HEK293 (cell line): ENCODE measurements at regions not wholly inside any gene's neighbourhood (a gene's known extent, or its start where the extent isn't known, plus 50 kb on each side); places are given as distances from the start of the nearest gene placed in this dataset.

Source experiments
- CTCF ChIA-PET: fragments of 350-600 bp; formaldehyde crosslinking; extraction: SDS; loops from one replicate; lab custom pipeline; 2021; ENCODE audit warnings: antibody characterized with exemption; lab: Yijun Ruan, JAX
- POLR2A ChIA-PET: fragments of 300-600 bp; formaldehyde crosslinking; extraction: SDS; loops from one replicate; lab custom pipeline; 2020; ENCODE audit warnings: antibody characterized with exemption, inconsistent platforms; lab: Yijun Ruan, JAX
- H3K27ac ChIP-seq: fragments of 200-500 bp; sonication (Bioruptor generic); 2 replicates; pipeline ENCODE4 v1.5.1; 2014; ENCODE audit warnings: low read depth, low read length, control low read depth, inconsistent platforms; ENCODE audit errors: extremely low read depth
- H3K36me3 ChIP-seq, 2 experiments: fragments of 200-500 bp in 1 of 2; sonication (Bioruptor generic) in 1 of 2; 1 replicate in 1 of 2; 2 replicates in 1 of 2; pipeline ENCODE4 v1.5.1; 2014 to 2017; ENCODE audit warnings: inconsistent platforms in 2 of 2, low read length in 2 of 2; ENCODE audit not compliant: control insufficient read depth in 2 of 2, insufficient read depth in 1 of 2
- H3K4me1 ChIP-seq: fragments of 200-500 bp; sonication (Bioruptor generic); 2 replicates; pipeline ENCODE4 v1.5.1; 2014; ENCODE audit warnings: mild to moderate bottlenecking, low read length, inconsistent platforms; ENCODE audit not compliant: control insufficient read depth, insufficient read depth
- H3K4me3 ChIP-seq: 2 replicates; pipeline ENCODE4 v1.5.1; 2011; ENCODE audit warnings: low read depth, mild to moderate bottlenecking, control low read depth, low read length, moderate library complexity
- H3K9me3 ChIP-seq: fragments of 200-500 bp; sonication (Bioruptor generic); 2 replicates; pipeline ENCODE4 v1.5.1; 2014; ENCODE audit warnings: low read depth, low read length, inconsistent platforms; ENCODE audit not compliant: control insufficient read depth, insufficient read depth
- GFI1B ChIP-seq: fragments of 450-650 bp; formaldehyde crosslinking; IDR thresholded peaks from 2 replicates; pipeline ENCODE4 v1.5.1; 2016; ENCODE audit warnings: missing biosample characterization, missing genetic modification characterization
- IKZF3 ChIP-seq: fragments of 450-650 bp; IDR thresholded peaks from 2 replicates; pipeline ENCODE4 v1.5.0; 2018; ENCODE audit warnings: missing biosample characterization, mild to moderate bottlenecking, missing genetic modification characterization, moderate library complexity
- REPIN1 ChIP-seq: fragments of 450-650 bp; formaldehyde crosslinking; IDR thresholded peaks from 2 replicates; pipeline ENCODE4 v1.5.1; 2017; ENCODE audit warnings: missing biosample characterization, missing genetic modification characterization, low read depth
- REST ChIP-seq: fragments of 450-650 bp; formaldehyde crosslinking; IDR thresholded peaks from 2 replicates; pipeline ENCODE4 v1.5.1; 2016; ENCODE audit warnings: missing biosample characterization, missing genetic modification characterization
- SETDB1 ChIP-seq: IDR thresholded peaks from one replicate; pipeline ENCODE4 v1.6.1; 2017; ENCODE audit warnings: mild to moderate bottlenecking, low read length, moderate library complexity, mixed read lengths; ENCODE audit not compliant: insufficient read length
- ZNF155 ChIP-seq: fragments of 450-650 bp; formaldehyde crosslinking; IDR thresholded peaks from 2 replicates; pipeline ENCODE4 v1.5.1; 2016; ENCODE audit warnings: missing biosample characterization, missing genetic modification characterization
- ZNF394 ChIP-seq: fragments of 450-650 bp; formaldehyde crosslinking; IDR thresholded peaks from 2 replicates; pipeline ENCODE4 v1.5.1; 2016; ENCODE audit warnings: missing biosample characterization, missing genetic modification characterization, mild to moderate bottlenecking, moderate library complexity, borderline replicate concordance
- ZNF488 ChIP-seq: fragments of 450-650 bp; formaldehyde crosslinking; IDR thresholded peaks from 2 replicates; pipeline ENCODE4 v1.5.1; 2016; ENCODE audit warnings: missing biosample characterization, missing genetic modification characterization
- ZNF529 ChIP-seq: fragments of 450-650 bp; formaldehyde crosslinking; IDR thresholded peaks from 2 replicates; pipeline ENCODE4 v1.5.1; 2017; ENCODE audit warnings: missing genetic modification characterization, missing biosample characterization; ENCODE audit not compliant: insufficient replicate concordance
- ZNF544 ChIP-seq: fragments of 450-650 bp; formaldehyde crosslinking; IDR thresholded peaks from 2 replicates; pipeline ENCODE4 v1.5.0; 2017; ENCODE audit warnings: missing biosample characterization, missing genetic modification characterization
- ZNF549 ChIP-seq: fragments of 450-650 bp; IDR thresholded peaks from 2 replicates; pipeline ENCODE4 v1.5.1; 2018; ENCODE audit warnings: missing biosample characterization, missing genetic modification characterization, mild to moderate bottlenecking, inconsistent platforms, moderate library complexity
- ZNF610 ChIP-seq: fragments of 450-650 bp; formaldehyde crosslinking; IDR thresholded peaks from 2 replicates; pipeline ENCODE4 v1.5.1; 2016; ENCODE audit warnings: missing biosample characterization, missing genetic modification characterization, borderline replicate concordance
- ZNF626 ChIP-seq: fragments of 450-650 bp; sonication (Bioruptor Pico); formaldehyde crosslinking; IDR thresholded peaks from 2 replicates; pipeline ENCODE4 v1.5.1; 2018; ENCODE audit warnings: missing biosample characterization, missing genetic modification characterization, inconsistent platforms
- ZNF830 ChIP-seq: fragments of 450-650 bp; IDR thresholded peaks from 2 replicates; pipeline ENCODE4 v1.5.0; 2018; ENCODE audit warnings: missing biosample characterization, missing genetic modification characterization, low read depth, mild to moderate bottlenecking, moderate library complexity
- ZNF837 ChIP-seq: fragments of 450-650 bp; formaldehyde crosslinking; IDR thresholded peaks from 2 replicates; pipeline ENCODE4 v1.5.1; 2016; ENCODE audit warnings: missing biosample characterization, missing genetic modification characterization
- ZNF843 ChIP-seq: fragments of 450-650 bp; formaldehyde crosslinking; IDR thresholded peaks from 2 replicates; pipeline ENCODE4 v1.5.1; 2016; ENCODE audit warnings: missing biosample characterization, missing genetic modification characterization
- ZSCAN4 ChIP-seq: fragments of 450-650 bp; formaldehyde crosslinking; IDR thresholded peaks from 2 replicates; pipeline ENCODE4 v1.5.1; 2017; ENCODE audit warnings: missing biosample characterization, missing genetic modification characterization

- no peaks in the 10 kb centered on the region for H3K4me1 ChIP-seq
- TF ChIP-seq REPIN1 (no peak), ZNF830 (tag by site-specific recombination) (no peak), ZNF843 (tag by site-specific recombination) (no peak), GFI1B (tag by site-specific recombination) (no peak), IKZF3 (tag by site-specific recombination) (no peak), ZNF488 (tag by site-specific recombination) (no peak), ZSCAN4 (tag by site-specific recombination) (no peak), ZNF155 (tag by site-specific recombination) (no peak), ZNF394 (tag by site-specific recombination) (no peak)
- H3K36me3 ChIP-seq: no peaks in the 10 kb centered on the region
- no peak overlapping the region for H3K4me3 ChIP-seq
- H3K27ac ChIP-seq: no peak overlapping the region
- no peaks in the 10 kb centered on the region; the same call in 1 of the 2 replicates for H3K9me3 ChIP-seq
- CTCF ChIA-PET: no interaction called here
- POLR2A ChIA-PET: no interaction called here
These were observed 338.2 kb downstream of the SOX4 start for GRCh38 chr6:21931641-21932335.

GRCh38 chr6:21933351-21933750, 339.8 kb downstream of the SOX4 start:
- no peak overlapping the region for H3K4me3 ChIP-seq
- CTCF ChIA-PET: interaction anchor here (0.7 kb wide), 1 partner anchor 30 kb away, joined by 3 read pairs; no protein-coding TSS in a partner anchor
- H3K27ac ChIP-seq: no peak overlapping the region
- POLR2A ChIA-PET: interaction anchor here (0.7 kb wide), 1 partner anchor 107 kb away, joined by 10 read pairs; no protein-coding TSS in a partner anchor
- H3K36me3 ChIP-seq: no peaks in the 10 kb centered on the region
- no peak for TF ChIP-seq ZNF837
- no peaks in the 10 kb centered on the region; the same call in 1 of the 2 replicates for H3K9me3 ChIP-seq
- no peaks in the 10 kb centered on the region for H3K4me1 ChIP-seq

GRCh38 chr6:21935142-21935541, 341.6 kb downstream of the SOX4 start:
- Histone ChIP-seq H3K9me3 (no peaks in the 10 kb centered on the region; the same call in 1 of the 2 replicates), H3K4me3 (no peak overlapping the region), H3K4me1 (no peaks in the 10 kb centered on the region), H3K27ac (no peak overlapping the region), H3K36me3 (no peaks in the 10 kb centered on the region)
- POLR2A ChIA-PET: no interaction called here
- peak; percentile 57 for TF ChIP-seq ZNF529
- TF ChIP-seq REST (tag by site-specific recombination): no peak
- TF ChIP-seq ZNF626: 0 out of 2 replicates have a peak, but pooled peaks have one; percentile 39
- TF ChIP-seq ZNF549 (tag by site-specific recombination): peak; percentile 53; the same call in 1 of the 2 replicates
- TF ChIP-seq ZNF544 (tag by site-specific recombination): no peak
- 0 out of 2 replicates have a peak, but pooled peaks have one; percentile 8 for TF ChIP-seq ZNF610 (tag by site-specific recombination)
- TF ChIP-seq SETDB1: peak; percentile 84
- CTCF ChIA-PET: interaction anchor here (0.6 to 1.2 kb wide), 3 partner anchors 20 to 341 kb away, joined by 3 to 5 read pairs (median 4); partner anchors contain the start of gene SOX4
